H9 (cell line): ENCODE measurements at regions not wholly inside any gene's neighbourhood (a gene's known extent, or its start where the extent isn't known, plus 50 kb on each side); places are given as distances from the start of the nearest gene placed in this dataset.

ENCODE experiments used
- DNase-seq: peaks from one replicate; pipeline ENCODE4 v3.0.0-alpha.2; 2017
- H2AFZ ChIP-seq: one replicate; pipeline ENCODE4 v1.6.1; 2013; ENCODE audit warnings: mild to moderate bottlenecking, low read length, control low read depth, moderate library complexity
- H2AK5ac ChIP-seq: 2 replicates; pipeline ENCODE4 v1.6.1; 2013; ENCODE audit warnings: low read length, control low read depth, mixed read lengths; ENCODE audit not compliant: insufficient read length
- H2BK120ac ChIP-seq: one replicate; pipeline ENCODE4 v1.6.1; 2013; ENCODE audit warnings: low read depth, mild to moderate bottlenecking, low read length, control low read depth, inconsistent platforms; ENCODE audit not compliant: poor library complexity, severe bottlenecking
- H2BK12ac ChIP-seq: 2 replicates; pipeline ENCODE4 v1.6.1; 2013; ENCODE audit warnings: low read length, control low read depth, mixed read lengths, low read depth; ENCODE audit not compliant: insufficient read length
- H2BK15ac ChIP-seq: 2 replicates; pipeline ENCODE4 v1.6.1; 2013; ENCODE audit warnings: low read depth, low read length, control low read depth
- H2BK20ac ChIP-seq: one replicate; pipeline ENCODE4 v1.6.1; 2013; ENCODE audit warnings: low read depth, mild to moderate bottlenecking, low read length, control low read depth, inconsistent platforms; ENCODE audit not compliant: poor library complexity, severe bottlenecking
- H2BK5ac ChIP-seq: 2 replicates; pipeline ENCODE4 v1.6.1; 2013; ENCODE audit warnings: low read length, control low read depth, mixed read lengths; ENCODE audit not compliant: insufficient read length
- H3K14ac ChIP-seq: 2 replicates; pipeline ENCODE4 v1.6.1; 2013; ENCODE audit warnings: low read length, control low read depth; ENCODE audit not compliant: insufficient read depth
- H3K18ac ChIP-seq: 2 replicates; pipeline ENCODE4 v1.6.1; 2013; ENCODE audit warnings: low read depth, mild to moderate bottlenecking, mixed read lengths, low read length, control low read depth; ENCODE audit not compliant: insufficient read length
- H3K23ac ChIP-seq: 2 replicates; pipeline ENCODE4 v1.6.1; 2013; ENCODE audit warnings: low read length, control low read depth, mixed read lengths, low read depth; ENCODE audit not compliant: insufficient read length
- H3K23me2 ChIP-seq: 2 replicates; pipeline ENCODE4 v1.6.1; 2013; ENCODE audit warnings: low read depth, mild to moderate bottlenecking, mixed read lengths, low read length, control low read depth; ENCODE audit not compliant: insufficient read length, poor library complexity, severe bottlenecking
- H3K27ac ChIP-seq: 2 replicates; pipeline ENCODE4 v1.5.1; 2013; ENCODE audit warnings: low read length, control low read depth, mixed read lengths, low read depth; ENCODE audit not compliant: insufficient read length
- H3K27me3 ChIP-seq: 2 replicates; pipeline ENCODE4 v1.6.1; 2013; ENCODE audit warnings: low read length, control low read depth, inconsistent platforms; ENCODE audit not compliant: insufficient read depth
- H3K4ac ChIP-seq: 2 replicates; pipeline ENCODE4 v1.6.1; 2013; ENCODE audit warnings: low read depth, mild to moderate bottlenecking, control low read depth, inconsistent platforms, low read length, moderate library complexity
- H3K4me1 ChIP-seq: 2 replicates; pipeline ENCODE4 v1.6.1; 2013; ENCODE audit warnings: low read length, control low read depth, inconsistent platforms; ENCODE audit not compliant: insufficient read depth
- H3K4me2 ChIP-seq: 2 replicates; pipeline ENCODE4 v1.6.1; 2013; ENCODE audit warnings: low read length, control low read depth, mixed read lengths; ENCODE audit not compliant: insufficient read length, insufficient read depth
- H3K56ac ChIP-seq: 2 replicates; pipeline ENCODE4 v1.6.1; 2013; ENCODE audit warnings: low read depth, mild to moderate bottlenecking, mixed read lengths, low read length, control low read depth; ENCODE audit not compliant: insufficient read length
- H3K79me1 ChIP-seq: 2 replicates; pipeline ENCODE4 v1.6.1; 2013; ENCODE audit warnings: low read depth, mild to moderate bottlenecking, moderate library complexity, low read length, control low read depth, inconsistent platforms; ENCODE audit not compliant: insufficient read depth, poor library complexity, severe bottlenecking
- H3K79me2 ChIP-seq: 2 replicates; pipeline ENCODE4 v1.6.1; 2013; ENCODE audit warnings: low read length, control low read depth, inconsistent platforms; ENCODE audit not compliant: insufficient read depth
- H3K9ac ChIP-seq: 2 replicates; pipeline ENCODE4 v1.6.1; 2013; ENCODE audit warnings: low read length, control low read depth, mixed read lengths; ENCODE audit not compliant: insufficient read length; ENCODE audit errors: extremely low read depth
- H3K9me3 ChIP-seq: one replicate; pipeline ENCODE4 v1.6.1; 2013; ENCODE audit warnings: low read depth, low read length, inconsistent platforms; ENCODE audit not compliant: control insufficient read depth
- H3T11ph ChIP-seq: one replicate; pipeline ENCODE4 v1.6.1; 2013; ENCODE audit warnings: mild to moderate bottlenecking, low read length, control low read depth, inconsistent platforms
- H4K20me1 ChIP-seq: one replicate; pipeline ENCODE4 v1.6.1; 2013; ENCODE audit not compliant: control insufficient read depth, insufficient read length, insufficient read depth
- H4K5ac ChIP-seq: 2 replicates; pipeline ENCODE4 v1.6.1; 2013; ENCODE audit warnings: low read depth, mild to moderate bottlenecking, mixed read lengths, low read length, control low read depth; ENCODE audit not compliant: insufficient read length
- H4K8ac ChIP-seq: replicated peaks from 2 replicates; pipeline ENCODE4 v1.6.1; 2013; ENCODE audit warnings: low read length, control low read depth, mixed read lengths, low read depth; ENCODE audit not compliant: insufficient read length
- H4K91ac ChIP-seq: 2 replicates; pipeline ENCODE4 v1.6.1; 2013; ENCODE audit warnings: low read depth, mild to moderate bottlenecking, moderate library complexity, mixed read lengths, low read length, control low read depth; ENCODE audit not compliant: insufficient read length
- H3K27ac Mint-ChIP-seq, 3 experiments: 2 replicates in 2 of 3; 3 replicates in 1 of 3; pipeline ENCODE4 v1.8.0; 2020 to 2021; ENCODE audit warnings: mixed read lengths in 3 of 3, mild to moderate bottlenecking in 1 of 3, moderate library complexity in 1 of 3
- H3K27me3 Mint-ChIP-seq: 2 replicates; pipeline ENCODE4 v1.8.0; 2021; ENCODE audit warnings: low read depth, mild to moderate bottlenecking, moderate library complexity, mixed read lengths
- H3K36me3 Mint-ChIP-seq, 3 experiments: 2 replicates in 2 of 3; 3 replicates in 1 of 3; pipeline ENCODE4 v1.8.0; 2020 to 2021; ENCODE audit warnings: low read depth in 3 of 3, mixed read lengths in 3 of 3; ENCODE audit not compliant: insufficient read depth in 1 of 3
- H3K4me1 Mint-ChIP-seq, 2 experiments: 2 replicates each; pipeline ENCODE4 v1.8.0; 2020; ENCODE audit warnings: mixed read lengths in 2 of 2
- H3K4me3 Mint-ChIP-seq, 2 experiments: 2 replicates in 1 of 2; 3 replicates in 1 of 2; pipeline ENCODE4 v1.8.0; 2020 to 2021; ENCODE audit warnings: mild to moderate bottlenecking in 2 of 2, mixed read lengths in 2 of 2, moderate library complexity in 1 of 2
- H3K9me3 Mint-ChIP-seq, 2 experiments: 2 replicates in 1 of 2; 3 replicates in 1 of 2; pipeline ENCODE4 v1.8.0; 2020; ENCODE audit warnings: mild to moderate bottlenecking in 2 of 2, mixed read lengths in 2 of 2, moderate library complexity in 1 of 2
- WGBS: extraction: QIAGEN DNeasy Blood & Tissue Kit; methylation state at CpG from one replicate; pipeline ENCODE4 v1.1.7; 2013; ENCODE audit warnings: missing lambda C conversion rate, low lambda C conversion rate, mixed read lengths; ENCODE audit not compliant: insufficient read length; ENCODE audit errors: extremely low coverage; 5-methylcytosine and 5-hydroxymethylcytosine counted together
- TF ChIP-seq, protein P1 (sequence below): fragments of 200-600 bp; sonication (generic); conservative IDR thresholded peaks from 3 replicates; pipeline ENCODE4 v1.8.0; 2021; ENCODE audit warnings: antibody characterized with exemption, mild to moderate bottlenecking

- Histone ChIP-seq H3K27me3 (no peaks in the 10 kb centered on the region; the same call in 1 of the 2 replicates), H4K8ac (no peak overlapping the region), H3K56ac (no peak overlapping the region), H3K23ac (no peak overlapping the region), H3K14ac (no peak overlapping the region), H3K18ac (no peak overlapping the region), H2BK120ac (no peak overlapping the region), H2BK15ac (no peak overlapping the region), H3K79me2 (no peaks in the 10 kb centered on the region), H4K91ac (no peak overlapping the region), H4K5ac (no peak overlapping the region), H3K9me3 (no peaks in the 10 kb centered on the region), H3K27ac (no peak overlapping the region), H2BK12ac (no peak overlapping the region), H2BK20ac (no peak overlapping the region), H2AK5ac (no peak overlapping the region), H3T11ph (no peak overlapping the region), H3K4ac (no peak overlapping the region), H3K23me2 (no peaks in the 10 kb centered on the region), H4K20me1 (no peaks in the 10 kb centered on the region), H3K79me1 (no peaks in the 10 kb centered on the region), H2BK5ac (no peak overlapping the region), H3K9ac (no peak overlapping the region), H3K4me1 (no peaks in the 10 kb centered on the region), H3K4me2 (no peak overlapping the region), H2AFZ (no peak overlapping the region)
- Mint-ChIP-seq H3K9me3 (peaks cover 0 to 10% of the 10 kb centered on the region in 2 experiments; a peak in 4 of 5 replicates), H3K27me3 (peaks cover 6% of the 10 kb centered on the region), H3K4me3 (no peak overlapping the region), H3K36me3 (peaks cover 0 to 5% (median 2%) of the 10 kb centered on the region in 3 experiments; a peak in 2 of 7 replicates), H3K4me1 (no peaks in the 10 kb centered on the region; a peak in 1 of 4 replicates), H3K27ac (no peak overlapping the region)
- no CpG with 5 or more reads among the region's 7 CpGs for WGBS
- TF ChIP-seq, protein P1, sequence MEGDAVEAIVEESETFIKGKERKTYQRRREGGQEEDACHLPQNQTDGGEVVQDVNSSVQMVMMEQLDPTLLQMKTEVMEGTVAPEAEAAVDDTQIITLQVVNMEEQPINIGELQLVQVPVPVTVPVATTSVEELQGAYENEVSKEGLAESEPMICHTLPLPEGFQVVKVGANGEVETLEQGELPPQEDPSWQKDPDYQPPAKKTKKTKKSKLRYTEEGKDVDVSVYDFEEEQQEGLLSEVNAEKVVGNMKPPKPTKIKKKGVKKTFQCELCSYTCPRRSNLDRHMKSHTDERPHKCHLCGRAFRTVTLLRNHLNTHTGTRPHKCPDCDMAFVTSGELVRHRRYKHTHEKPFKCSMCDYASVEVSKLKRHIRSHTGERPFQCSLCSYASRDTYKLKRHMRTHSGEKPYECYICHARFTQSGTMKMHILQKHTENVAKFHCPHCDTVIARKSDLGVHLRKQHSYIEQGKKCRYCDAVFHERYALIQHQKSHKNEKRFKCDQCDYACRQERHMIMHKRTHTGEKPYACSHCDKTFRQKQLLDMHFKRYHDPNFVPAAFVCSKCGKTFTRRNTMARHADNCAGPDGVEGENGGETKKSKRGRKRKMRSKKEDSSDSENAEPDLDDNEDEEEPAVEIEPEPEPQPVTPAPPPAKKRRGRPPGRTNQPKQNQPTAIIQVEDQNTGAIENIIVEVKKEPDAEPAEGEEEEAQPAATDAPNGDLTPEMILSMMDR, result no peak
- no peak for DNase-seq
Observed at GRCh38 chr20:60600036-60600435, 641.8 kb downstream of the CDH26 start.
